Neural progenitor cell (in vitro differentiated cells): ENCODE measurements at regions not wholly inside any gene's neighbourhood (a gene's known extent, or its start where the extent isn't known, plus 50 kb on each side); places are given as distances from the start of the nearest gene placed in this dataset.
"Not testable (repeated sequence)": the region's sequence is repeated elsewhere in the genome, so short reads cannot be mapped to it uniquely, and the experiment has no call there.

ENCODE experiments used
- EZH2phosphoT487 ChIP-seq: fragments of 200-600 bp; sonication (generic); IDR thresholded peaks from 2 replicates; pipeline ENCODE4 v1.6.1; 2017; ENCODE audit warnings: antibody characterized with exemption
- TF ChIP-seq, protein P1 (sequence below): fragments of 200-600 bp; sonication (generic); IDR thresholded peaks from 2 replicates; pipeline ENCODE4 v1.5.1; 2017; ENCODE audit warnings: antibody characterized with exemption, mild to moderate bottlenecking

DNA sequence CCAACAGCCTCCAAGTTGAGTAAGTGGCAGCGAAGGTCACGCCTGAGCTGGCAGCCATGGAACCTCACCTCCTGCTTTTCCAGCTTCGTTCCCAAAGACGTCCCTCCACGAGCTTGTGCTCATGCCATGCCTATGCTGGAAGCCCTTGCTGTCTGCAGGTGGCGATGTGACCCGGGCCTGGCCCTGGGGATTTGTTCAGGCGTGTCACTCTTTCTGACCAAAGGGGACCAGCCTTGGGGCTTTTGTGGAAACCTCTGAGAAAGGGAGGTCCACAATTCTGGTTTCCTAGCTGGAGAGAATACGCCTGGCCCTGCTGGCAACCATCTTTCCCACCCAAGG is 183.4 kb downstream of the TRIM43 start:
- TF ChIP-seq, protein P1, sequence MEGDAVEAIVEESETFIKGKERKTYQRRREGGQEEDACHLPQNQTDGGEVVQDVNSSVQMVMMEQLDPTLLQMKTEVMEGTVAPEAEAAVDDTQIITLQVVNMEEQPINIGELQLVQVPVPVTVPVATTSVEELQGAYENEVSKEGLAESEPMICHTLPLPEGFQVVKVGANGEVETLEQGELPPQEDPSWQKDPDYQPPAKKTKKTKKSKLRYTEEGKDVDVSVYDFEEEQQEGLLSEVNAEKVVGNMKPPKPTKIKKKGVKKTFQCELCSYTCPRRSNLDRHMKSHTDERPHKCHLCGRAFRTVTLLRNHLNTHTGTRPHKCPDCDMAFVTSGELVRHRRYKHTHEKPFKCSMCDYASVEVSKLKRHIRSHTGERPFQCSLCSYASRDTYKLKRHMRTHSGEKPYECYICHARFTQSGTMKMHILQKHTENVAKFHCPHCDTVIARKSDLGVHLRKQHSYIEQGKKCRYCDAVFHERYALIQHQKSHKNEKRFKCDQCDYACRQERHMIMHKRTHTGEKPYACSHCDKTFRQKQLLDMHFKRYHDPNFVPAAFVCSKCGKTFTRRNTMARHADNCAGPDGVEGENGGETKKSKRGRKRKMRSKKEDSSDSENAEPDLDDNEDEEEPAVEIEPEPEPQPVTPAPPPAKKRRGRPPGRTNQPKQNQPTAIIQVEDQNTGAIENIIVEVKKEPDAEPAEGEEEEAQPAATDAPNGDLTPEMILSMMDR = not testable (repeated sequence)
- TF ChIP-seq EZH2phosphoT487 = not testable (repeated sequence)
